Gastroesophageal sphincter (tissue), 4 donors: ENCODE measurements at regions not wholly inside any gene's neighbourhood (a gene's known extent, or its start where the extent isn't known, plus 50 kb on each side); places are given as distances from the start of the nearest gene placed in this dataset.
A peak's percentile ranks its signal among the peaks of the same experiment; 100 is the strongest.
"Not testable (repeated sequence)": the region's sequence is repeated elsewhere in the genome, so short reads cannot be mapped to it uniquely, and the experiment has no call there.

ENCODE experiments used
- ATAC-seq: fragments of 150-250 bp; one replicate; pipeline ENCODE4 v1.9.1; 2016; ENCODE audit warnings: mild to moderate bottlenecking, moderate library complexity
- H3K27ac ChIP-seq, 4 donors: fragments of 200-600 bp; sonication (generic) in 3 of 4; 1 replicate in 3 of 4; 2 replicates in 1 of 4; pipeline ENCODE4 v1.5.1; 2016 to 2019
- H3K27me3 ChIP-seq: fragments of 200-600 bp; sonication (generic); one replicate; pipeline ENCODE4 v1.5.1; 2019
- H3K36me3 ChIP-seq, 2 donors: fragments of 200-600 bp; sonication (generic); one replicate each; pipeline ENCODE4 v1.5.1; 2019; ENCODE audit warnings: control low read depth in 1 of 2
- H3K4me1 ChIP-seq, 3 donors: fragments of 200-600 bp; sonication (generic); 1 replicate in 2 of 3; 2 replicates in 1 of 3; pipeline ENCODE4 v1.5.1; 2016 to 2019; ENCODE audit warnings: control low read depth in 2 of 3
- H3K4me3 ChIP-seq, 2 donors: fragments of 200-600 bp; sonication (generic); one replicate each; pipeline ENCODE4 v1.5.1; 2019; ENCODE audit warnings: mild to moderate bottlenecking in 1 of 2, moderate library complexity in 1 of 2
- H3K9me3 ChIP-seq, 3 donors: fragments of 200-600 bp; sonication (generic); one replicate each; pipeline ENCODE4 v1.5.1; 2017 to 2019; ENCODE audit warnings: control low read depth in 2 of 3
- CTCF ChIP-seq, 4 experiments: fragments of 200-600 bp in 2 of 4; fragments of 450-650 bp in 2 of 4; sonication (generic) in 1 of 4; IDR thresholded peaks; one replicate each; pipeline ENCODE4 v1.5.1; 2017 to 2019; ENCODE audit warnings: antibody characterized with exemption in 4 of 4, mild to moderate bottlenecking in 2 of 4, moderate library complexity in 2 of 4
- EP300 ChIP-seq: sonication (generic); formaldehyde crosslinking; IDR thresholded peaks from one replicate; pipeline ENCODE4 v1.6.1; 2017; ENCODE audit warnings: antibody characterized with exemption, mild to moderate bottlenecking
- POLR2A ChIP-seq, 2 donors: fragments of 450-650 bp; IDR thresholded peaks; one replicate each; pipeline ENCODE4 v1.6.1; 2017; ENCODE audit warnings: antibody characterized with exemption in 2 of 2, mild to moderate bottlenecking in 2 of 2, moderate library complexity in 1 of 2
- POLR2AphosphoS5 ChIP-seq: sonication (generic); formaldehyde crosslinking; IDR thresholded peaks from one replicate; pipeline ENCODE4 v1.6.1; 2017; ENCODE audit warnings: antibody characterized with exemption
- WGBS, 2 donors: methylation state at CpG; one replicate each; pipeline ENCODE4 v1.1.5; 2018; ENCODE audit warnings: low coverage in 1 of 2; 5-methylcytosine and 5-hydroxymethylcytosine counted together

- WGBS, 2 donors, result 40% methylated on average over 3 of the region's 4 CpGs; no CpG with 5 or more reads in 1 of the 2 donors
- Histone ChIP-seq H3K4me3 (no peak overlapping the region), H3K36me3 (no peaks in the 10 kb centered on the region), H3K4me1 (peaks cover 0 to 8% (median 0%) of the 10 kb centered on the region in 3 donors), H3K27me3 (no peaks in the 10 kb centered on the region), H3K27ac (no peak overlapping the region), H3K9me3 (no peaks in the 10 kb centered on the region)
- TF ChIP-seq POLR2AphosphoS5 (no peak), EP300 (no peak), CTCF (IDR thresholded peaks at IDR 0.05) (no peak), POLR2A (IDR thresholded peaks at IDR 0.05) (no peak)
- ATAC-seq, result peak; percentile 46
Measured at GRCh38 chrX:109889289-109890006, 113.5 kb upstream of the TMEM164 start.

- no peaks in the 10 kb centered on the region for H3K27me3 ChIP-seq
- H3K36me3 ChIP-seq, result no peaks in the 10 kb centered on the region
- H3K9me3 ChIP-seq, result no peaks in the 10 kb centered on the region
- H3K4me3 ChIP-seq, result no peak overlapping the region
- H3K4me1 ChIP-seq, result peaks cover 0 to 8% (median 0%) of the 10 kb centered on the region in 3 donors
- no peak for ATAC-seq
- TF ChIP-seq CTCF (IDR thresholded peaks at IDR 0.05), result no peak
- TF ChIP-seq EP300, result no peak
- no peak for TF ChIP-seq POLR2A (IDR thresholded peaks at IDR 0.05)
- TF ChIP-seq POLR2AphosphoS5, result no peak
- 55 to 100% methylated on average over 1 to 2 of the region's 3 CpGs for WGBS, 2 donors
- no peak overlapping the region for H3K27ac ChIP-seq
Measured at GRCh38 chrX:109890300-109890699, 112.6 kb upstream of the TMEM164 start.

GRCh38 chrX:109890910-109891502, 111.9 kb upstream of the TMEM164 start:
- Histone ChIP-seq H3K4me3 (no peak overlapping the region), H3K4me1 (peaks cover 0 to 8% (median 0%) of the 10 kb centered on the region in 3 donors), H3K9me3 (no peaks in the 10 kb centered on the region), H3K36me3 (no peaks in the 10 kb centered on the region), H3K27me3 (no peaks in the 10 kb centered on the region), H3K27ac (no peak overlapping the region)
- 10% methylated on average over 2 of the region's 7 CpGs; no CpG with 5 or more reads in 1 of the 2 donors for WGBS, 2 donors
- TF ChIP-seq POLR2A (IDR thresholded peaks at IDR 0.05) (no peak), CTCF (IDR thresholded peaks at IDR 0.05) (peak; percentile 36 to 83 (median 42))
- peak; percentile 41 for ATAC-seq

- not testable (repeated sequence) for H3K4me3 ChIP-seq, H3K36me3 ChIP-seq, H3K27ac ChIP-seq, ATAC-seq, H3K27me3 ChIP-seq, H3K9me3 ChIP-seq, H3K4me1 ChIP-seq
- no CpG with 5 or more reads among the region's 1 CpG for WGBS, 2 donors
Measured at GRCh38 chrX:109896024-109896423, 106.9 kb upstream of the TMEM164 start.

GRCh38 chrX:109902665-109903064, 100.2 kb upstream of the TMEM164 start:
- H3K9me3 ChIP-seq, result no peaks in the 10 kb centered on the region
- no peaks in the 10 kb centered on the region for H3K36me3 ChIP-seq
- H3K27me3 ChIP-seq, result no peaks in the 10 kb centered on the region
- H3K4me3 ChIP-seq, result no peak overlapping the region
- no peak for ATAC-seq
- WGBS, 2 donors, result 37 to 63% methylated on average over 2 of the region's 4 CpGs
- H3K27ac ChIP-seq, result no peak overlapping the region
- H3K4me1 ChIP-seq, result no peaks in the 10 kb centered on the region
- no peak for TF ChIP-seq POLR2AphosphoS5
- no peak for TF ChIP-seq EP300
- no peak for TF ChIP-seq POLR2A (IDR thresholded peaks at IDR 0.05)
- no peak for TF ChIP-seq CTCF (IDR thresholded peaks at IDR 0.05)
